GM19035 (cell line): ENCODE measurements at regions not wholly inside any gene's neighbourhood (a gene's known extent, or its start where the extent isn't known, plus 50 kb on each side); places are given as distances from the start of the nearest gene placed in this dataset.
A peak's percentile ranks its signal among the peaks of the same experiment; 100 is the strongest.

ENCODE experiments used
- ATAC-seq: cut with Tn5 transposase; IDR thresholded peaks from one replicate; pipeline ENCODE4 v1.9.1; 2021; ENCODE audit not compliant: unreplicated experiment

DNA sequence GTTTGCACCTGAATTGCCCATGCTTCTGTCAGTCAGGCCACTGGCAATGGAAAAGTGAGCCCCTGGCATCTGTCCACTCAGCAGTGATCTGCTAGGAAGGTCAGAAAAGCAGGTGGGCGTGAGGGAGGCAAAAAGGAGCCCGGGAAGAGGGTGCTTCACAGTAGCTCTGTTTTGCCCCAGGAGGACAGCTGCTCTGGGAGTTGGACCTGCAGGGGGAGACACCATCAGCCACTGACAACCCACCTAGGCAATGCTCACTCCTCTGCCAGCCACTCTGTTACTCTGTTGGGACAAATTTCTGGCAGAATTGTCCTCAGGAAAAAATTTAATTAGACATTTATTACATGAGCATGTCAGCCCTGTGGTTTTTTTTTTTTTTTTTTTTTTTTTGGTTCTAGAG, 146.4 kb downstream of the LRIG2 start:
- ATAC-seq = no peak

DNA sequence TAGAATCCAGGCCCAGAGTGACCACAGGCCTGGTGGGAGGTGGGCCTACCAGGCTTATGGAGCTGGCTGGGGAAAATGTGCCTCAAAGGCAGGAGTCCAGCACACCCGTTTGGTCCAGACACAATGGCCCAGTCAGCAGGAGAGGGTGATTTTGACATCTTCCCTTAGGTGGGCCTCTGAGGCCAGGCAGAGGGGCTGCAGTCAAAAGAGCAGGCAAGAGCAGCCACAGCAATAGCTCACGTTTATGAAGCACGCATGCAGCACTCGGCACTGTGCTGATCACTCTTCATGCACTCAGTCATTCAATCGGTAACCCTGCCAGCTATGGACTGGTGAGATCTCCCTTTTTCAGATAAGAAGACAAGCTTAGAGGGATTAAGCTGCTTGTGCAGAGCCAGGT, 146.8 kb downstream of the LRIG2 start:
- ATAC-seq = no peak

DNA sequence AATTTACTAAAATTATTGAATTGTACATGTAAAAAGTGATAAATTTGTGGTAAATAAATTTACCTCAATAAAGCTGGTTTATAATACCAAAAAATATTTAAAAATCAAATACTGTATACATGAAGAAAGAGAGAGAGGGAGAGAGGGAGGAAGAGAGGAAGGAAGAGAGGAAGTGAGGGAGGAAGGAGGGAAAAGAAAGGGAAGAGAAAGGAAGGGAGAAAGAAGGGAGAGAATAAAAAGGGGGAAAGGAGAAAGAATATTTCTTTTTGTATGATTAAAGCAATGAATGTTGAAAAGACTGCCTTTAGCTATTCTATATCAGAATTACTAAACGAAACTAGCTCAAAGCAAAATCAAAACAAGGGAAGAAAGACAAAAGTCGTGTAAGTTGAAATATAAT, 150.0 kb downstream of the LRIG2 start:
- no peak for ATAC-seq

DNA sequence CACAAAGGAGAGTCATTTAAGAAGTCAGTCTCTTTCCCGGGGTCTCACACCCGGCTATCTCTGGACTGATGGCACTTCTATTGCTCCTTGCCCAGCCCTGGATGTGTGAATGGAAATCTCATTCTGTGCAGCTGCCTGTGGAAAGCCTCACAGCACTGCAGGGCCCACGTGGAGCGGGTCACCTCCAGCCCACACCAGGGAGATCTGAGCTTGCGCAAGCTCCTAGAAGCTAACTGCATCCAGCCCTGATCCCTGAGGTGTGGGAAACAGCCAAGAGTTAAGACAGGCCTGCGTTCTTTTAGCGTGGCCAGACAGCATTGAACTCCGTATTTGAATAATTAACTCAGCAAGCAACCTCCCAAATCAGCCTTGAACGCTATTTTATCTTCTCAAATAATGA, 150.5 kb downstream of the LRIG2 start:
- ATAC-seq = no peak

DNA sequence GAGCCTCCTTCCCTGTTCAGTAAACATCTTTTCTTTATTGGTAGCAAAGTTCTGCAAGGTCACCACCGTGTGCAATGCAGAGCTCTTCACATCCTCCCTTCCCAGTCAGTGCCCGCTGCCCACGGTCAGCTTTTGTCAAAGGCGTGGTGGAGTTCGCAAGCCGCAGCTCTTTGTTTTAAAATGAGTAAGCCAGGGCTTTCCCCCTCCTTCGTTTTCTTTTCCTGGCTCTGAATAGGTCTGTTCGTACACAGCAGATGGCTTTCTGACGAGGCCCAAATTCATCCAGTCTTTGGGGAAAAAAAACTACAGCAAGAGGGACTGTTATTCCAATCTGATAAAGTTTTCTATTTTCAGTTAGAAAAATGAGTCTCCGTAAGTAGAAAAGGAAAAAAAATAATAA, 153.2 kb downstream of the LRIG2 start:
- peak; percentile 74 for ATAC-seq

DNA sequence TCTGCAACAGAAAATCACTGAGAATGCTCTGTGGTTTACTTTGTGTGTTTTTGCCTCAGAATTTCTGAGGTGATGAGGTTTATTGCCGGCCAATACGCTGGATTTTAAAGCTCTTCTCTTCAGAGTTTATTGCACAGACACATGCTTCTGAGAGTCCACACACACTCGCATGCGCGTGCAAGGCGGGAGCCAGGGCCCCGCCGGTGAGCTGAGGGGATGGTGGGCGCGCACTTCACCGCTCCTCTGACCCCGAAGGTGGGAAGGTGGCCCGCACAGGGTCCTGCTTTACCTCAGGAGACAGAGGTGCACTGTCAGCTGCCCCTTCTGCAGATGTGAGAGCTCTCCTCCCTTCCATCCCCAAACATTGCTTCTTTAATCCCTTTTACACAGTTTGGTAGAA, 158.4 kb upstream of the MAGI3 start:
- ATAC-seq = no peak

DNA sequence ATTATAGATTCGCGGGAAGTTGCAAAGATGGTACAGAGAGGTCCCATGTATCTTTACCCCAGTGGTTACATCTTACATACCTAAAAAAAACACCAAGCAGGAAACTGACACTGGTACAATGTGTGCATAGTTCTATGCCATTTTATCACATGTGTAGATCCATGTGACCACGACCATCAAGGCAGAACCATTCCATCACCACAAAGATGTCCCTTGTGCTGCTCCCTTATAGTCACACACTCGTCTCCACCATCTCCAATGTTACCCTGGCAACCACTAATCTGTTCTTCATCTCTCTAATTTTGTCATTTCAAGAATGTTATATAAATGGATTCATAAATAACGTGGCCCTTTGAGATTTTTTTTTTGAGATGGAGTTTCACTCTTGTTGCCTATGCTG, 156.9 kb upstream of the MAGI3 start:
- ATAC-seq = no peak

DNA sequence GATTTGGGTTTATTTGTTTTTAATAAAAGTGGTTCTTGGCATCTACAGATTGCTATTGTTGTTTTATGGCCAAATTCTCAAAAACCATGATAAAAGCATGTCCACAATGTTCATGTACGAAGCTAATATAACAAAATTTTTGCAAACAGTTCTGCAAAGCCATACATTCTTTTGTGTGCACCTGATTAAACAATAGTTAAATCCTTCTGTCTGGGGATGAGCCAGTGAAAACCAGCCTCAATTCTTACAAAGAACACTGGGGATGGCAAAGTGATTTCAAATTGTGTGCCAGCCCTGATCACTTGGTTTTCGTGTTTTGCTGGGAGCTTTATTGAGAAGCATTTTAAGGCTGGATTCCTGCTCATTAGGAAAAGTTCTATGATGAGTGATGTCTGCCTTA, 149.1 kb upstream of the MAGI3 start:
- ATAC-seq = no peak

DNA sequence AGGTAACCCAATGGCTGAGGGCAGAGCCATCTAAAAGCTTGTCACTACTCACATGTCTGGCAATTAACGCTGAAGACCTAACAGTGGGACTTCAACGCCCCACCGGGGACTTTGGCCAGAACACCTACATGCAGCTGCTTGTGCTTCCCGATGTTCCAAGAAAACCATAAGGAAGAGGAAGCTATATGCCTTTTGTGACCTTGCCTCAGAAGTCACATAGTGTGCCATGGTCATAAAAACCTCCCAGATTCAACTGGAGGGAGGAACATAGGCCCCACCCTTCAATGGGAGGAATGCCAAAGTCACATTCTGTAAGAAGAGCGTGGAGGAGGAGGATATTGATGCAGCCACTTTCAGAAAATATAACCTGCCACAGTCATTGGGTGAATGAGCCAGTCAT, 147.8 kb upstream of the MAGI3 start:
- no peak for ATAC-seq

DNA sequence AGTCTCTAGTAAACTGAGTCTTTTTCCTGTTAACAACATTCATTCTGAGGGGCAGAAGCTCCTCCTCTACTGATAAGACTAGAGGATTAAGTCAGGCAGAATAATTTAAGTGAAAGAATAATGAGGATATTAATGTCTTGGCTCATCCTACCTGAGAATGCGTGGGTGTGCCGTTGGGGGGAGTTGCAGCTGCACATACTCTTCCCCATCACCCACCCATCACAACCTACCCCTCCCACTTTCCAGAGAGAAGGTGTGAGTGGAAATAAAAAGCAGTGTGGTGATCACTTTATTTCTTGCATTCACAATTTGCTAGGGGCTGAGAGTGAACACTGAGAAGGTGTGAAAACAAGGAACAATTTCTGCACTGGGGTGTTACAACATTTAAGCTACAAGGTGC, 146.8 kb upstream of the MAGI3 start:
- ATAC-seq = no peak

DNA sequence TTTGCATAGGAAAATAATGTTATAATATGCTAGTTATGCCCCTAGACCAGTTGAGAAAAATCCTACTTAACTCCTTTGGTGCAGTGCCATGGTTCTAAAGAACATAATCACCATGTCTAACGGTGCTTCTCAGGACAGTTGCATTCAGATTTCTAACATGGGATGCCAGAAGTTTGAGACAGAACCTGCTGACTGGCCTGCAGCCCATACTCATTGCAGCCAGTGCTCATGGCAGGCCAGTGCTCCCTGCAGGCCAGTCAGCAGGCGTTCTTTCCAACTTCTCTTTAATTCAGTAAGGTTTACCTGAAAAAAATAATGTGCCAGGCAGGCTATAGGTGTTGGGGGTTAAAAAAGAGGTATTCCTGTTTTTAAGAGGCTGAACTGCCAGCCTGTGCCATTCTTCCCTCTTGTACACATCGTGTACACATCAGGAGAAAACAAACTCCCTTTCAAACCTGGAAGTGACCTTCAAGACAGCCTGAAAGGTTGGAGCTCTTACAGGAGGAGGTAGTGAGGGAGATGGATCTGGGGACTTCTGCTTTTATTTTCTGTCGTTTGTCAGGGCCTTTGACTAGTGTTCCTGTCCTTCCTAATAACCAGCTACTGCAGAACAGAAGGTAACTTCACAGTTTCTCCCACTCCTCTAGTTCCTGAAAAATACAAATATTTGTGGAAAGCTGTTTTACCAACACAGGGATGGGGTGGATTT, 146.0 kb upstream of the MAGI3 start:
- ATAC-seq = no peak

DNA sequence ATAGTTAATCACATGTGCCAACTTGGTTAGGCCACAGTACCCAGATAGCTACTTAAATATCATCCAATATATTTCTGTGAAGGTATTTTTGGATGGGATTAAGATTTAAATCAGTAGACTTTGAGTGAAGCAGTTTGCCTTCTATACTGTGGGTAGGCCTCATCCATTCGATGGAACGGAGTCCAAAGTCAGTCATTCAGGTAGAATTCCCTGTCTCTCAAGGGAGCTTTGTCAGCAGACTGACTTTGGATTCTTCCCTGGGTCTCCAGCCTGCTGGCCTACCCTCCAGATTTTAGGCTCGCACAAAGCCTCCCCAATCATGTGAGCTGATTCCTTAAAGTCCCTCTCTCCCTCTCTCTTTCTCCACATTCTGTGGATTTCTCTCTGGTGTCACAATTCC, 145.1 kb upstream of the MAGI3 start:
- ATAC-seq = no peak

DNA sequence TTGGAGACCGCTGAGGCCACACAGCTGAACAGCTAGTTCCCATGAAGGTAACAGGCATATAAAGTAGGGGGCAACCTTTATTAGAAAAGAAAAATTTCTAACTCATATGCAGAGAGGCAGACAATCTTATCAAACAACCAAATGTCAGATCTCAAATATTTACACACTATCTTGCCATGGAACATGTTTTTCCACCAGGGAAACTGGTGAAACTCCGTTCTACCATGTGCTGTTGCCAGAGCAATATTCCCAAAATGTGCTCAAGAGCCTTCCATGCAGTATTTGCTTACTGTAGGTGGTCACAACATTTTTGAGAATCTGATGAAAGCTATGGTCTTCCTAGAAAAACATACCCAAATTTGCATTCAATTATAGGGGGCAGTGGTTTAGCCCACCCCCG, 143.4 kb upstream of the MAGI3 start:
- no peak for ATAC-seq

DNA sequence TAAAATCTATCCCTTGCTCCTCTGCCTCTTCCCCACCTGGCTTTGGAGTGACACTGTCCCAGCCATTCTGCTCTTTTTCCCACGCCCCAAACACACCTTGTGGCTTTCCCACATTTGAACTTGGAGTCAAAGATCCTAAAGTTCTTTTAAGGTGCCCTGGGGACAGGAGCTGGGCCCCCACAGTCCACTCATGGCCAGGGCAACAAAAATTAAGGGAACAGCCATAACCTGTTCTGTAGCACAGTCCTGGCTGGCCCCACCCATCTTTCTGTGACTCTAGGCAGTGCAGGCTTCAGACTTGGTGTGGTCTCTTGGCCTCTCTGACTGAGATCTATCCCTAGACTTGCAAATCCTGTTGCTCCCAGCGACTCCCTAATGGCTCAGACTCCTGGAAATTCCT, 143.0 kb upstream of the MAGI3 start:
- ATAC-seq = no peak

DNA sequence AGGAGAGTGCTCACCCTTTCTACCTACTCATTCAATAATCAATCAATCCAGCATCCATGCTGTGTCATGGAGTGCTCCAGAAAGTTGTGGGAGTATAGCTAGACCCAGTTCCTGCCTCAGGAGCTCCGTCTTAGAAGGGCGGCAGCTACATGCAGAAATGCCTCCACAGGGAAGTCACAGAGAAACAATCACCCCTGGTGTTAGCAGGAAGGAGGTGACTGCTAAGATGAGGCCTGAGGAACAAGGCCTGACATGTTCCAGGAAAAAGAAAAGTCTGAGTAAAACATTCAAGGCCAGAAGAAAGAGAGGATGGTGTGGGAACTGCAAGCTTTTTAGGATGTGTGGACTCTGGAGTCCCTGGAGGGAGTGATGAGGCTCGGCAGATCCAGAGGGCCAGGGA, 142.5 kb upstream of the MAGI3 start:
- no peak for ATAC-seq

DNA sequence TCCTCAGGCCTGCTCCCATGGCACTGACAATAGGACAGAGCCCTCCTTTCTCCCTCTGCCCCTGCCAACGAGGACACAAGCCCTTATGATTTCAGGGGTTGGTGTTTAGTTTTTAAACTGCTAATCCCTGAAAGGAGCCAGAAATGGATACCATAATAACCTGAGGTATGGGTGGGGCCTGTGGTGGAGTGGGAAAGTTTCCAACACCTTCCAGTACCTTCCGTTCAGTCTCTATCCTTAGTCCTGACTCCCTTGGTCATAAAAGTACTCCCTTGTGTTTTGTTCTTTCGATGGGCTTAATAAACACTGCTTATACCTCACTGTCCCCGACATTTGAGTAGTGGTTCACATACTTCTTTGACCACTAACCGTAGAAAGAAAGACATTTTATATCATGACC, 141.8 kb upstream of the MAGI3 start:
- no peak for ATAC-seq

DNA sequence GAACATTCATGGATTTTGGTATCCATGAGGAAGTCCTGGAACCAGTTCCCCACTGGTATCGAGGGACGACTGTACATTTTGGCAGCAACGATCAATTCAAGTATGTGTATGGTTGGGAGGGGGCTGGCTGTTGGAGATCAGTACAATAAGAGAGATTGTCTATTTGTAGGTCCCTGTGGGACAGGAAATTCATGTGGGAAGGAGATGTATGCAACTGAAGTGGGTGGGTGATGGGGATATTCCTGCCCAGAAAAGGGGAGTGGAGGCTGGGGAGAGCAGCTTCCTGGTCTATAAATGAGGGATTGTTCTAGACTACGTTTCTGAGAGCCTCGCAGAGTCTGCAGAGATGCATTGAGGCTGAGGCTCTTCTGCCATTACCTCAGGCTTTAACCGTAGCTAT, 140.2 kb upstream of the MAGI3 start:
- no peak for ATAC-seq

DNA sequence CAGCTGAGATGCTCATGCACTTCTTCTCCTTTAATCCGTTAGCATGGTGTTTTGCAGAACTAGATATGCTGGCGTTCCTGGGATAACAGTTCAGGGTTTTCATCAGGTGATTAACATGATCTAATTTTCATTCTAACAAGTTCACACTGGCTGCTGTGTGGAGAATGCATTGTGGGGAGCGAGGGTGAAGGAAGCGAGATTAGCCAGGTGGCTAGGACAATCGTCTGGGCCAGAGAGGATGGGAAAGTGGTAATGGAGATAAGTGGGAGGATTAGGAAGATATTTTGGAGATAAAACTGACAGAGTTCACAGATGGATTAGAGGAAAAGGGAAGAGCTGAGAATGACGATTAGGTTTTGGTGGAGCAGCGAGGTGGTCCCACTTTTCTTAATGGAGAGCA, 138.1 kb upstream of the MAGI3 start:
- ATAC-seq = no peak

DNA sequence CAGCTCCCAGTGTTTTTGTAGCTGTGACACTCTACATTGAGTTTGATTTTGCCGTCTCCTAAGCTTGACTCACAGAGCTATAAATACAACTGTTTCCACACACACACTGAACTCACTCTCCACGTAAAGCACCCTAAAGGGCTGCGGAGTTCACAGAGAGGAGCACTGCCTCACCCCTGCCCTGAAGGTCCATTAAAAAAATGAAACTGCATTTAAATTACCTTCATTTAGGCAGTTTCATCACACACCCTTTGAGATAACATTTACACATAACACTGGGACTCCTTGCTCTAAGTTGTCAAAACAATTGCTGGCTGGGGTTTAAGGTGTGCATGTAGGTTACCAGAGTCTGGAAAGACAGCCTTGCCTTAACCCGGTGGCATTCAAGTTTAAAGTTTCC, 137.1 kb upstream of the MAGI3 start:
- no peak for ATAC-seq

DNA sequence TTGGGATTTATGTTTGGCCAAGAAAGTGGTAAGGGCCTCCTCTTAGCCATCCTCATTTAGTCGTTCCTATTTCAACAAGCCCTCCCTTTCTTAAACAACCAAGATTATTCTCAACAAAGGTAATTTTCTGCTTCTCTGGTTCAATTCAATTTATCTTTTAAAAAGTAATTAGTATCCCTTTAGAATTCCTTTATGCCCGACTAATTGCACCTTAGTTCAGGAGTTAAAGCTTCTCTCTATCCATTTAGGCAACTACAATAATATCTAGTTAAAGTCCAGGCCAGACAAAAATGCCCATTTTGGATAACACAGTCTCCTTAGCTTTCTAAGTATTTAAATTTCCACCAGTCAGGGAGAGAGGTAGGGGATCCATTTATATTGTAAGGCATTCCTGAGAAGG, 136.7 kb upstream of the MAGI3 start:
- ATAC-seq = no peak

DNA sequence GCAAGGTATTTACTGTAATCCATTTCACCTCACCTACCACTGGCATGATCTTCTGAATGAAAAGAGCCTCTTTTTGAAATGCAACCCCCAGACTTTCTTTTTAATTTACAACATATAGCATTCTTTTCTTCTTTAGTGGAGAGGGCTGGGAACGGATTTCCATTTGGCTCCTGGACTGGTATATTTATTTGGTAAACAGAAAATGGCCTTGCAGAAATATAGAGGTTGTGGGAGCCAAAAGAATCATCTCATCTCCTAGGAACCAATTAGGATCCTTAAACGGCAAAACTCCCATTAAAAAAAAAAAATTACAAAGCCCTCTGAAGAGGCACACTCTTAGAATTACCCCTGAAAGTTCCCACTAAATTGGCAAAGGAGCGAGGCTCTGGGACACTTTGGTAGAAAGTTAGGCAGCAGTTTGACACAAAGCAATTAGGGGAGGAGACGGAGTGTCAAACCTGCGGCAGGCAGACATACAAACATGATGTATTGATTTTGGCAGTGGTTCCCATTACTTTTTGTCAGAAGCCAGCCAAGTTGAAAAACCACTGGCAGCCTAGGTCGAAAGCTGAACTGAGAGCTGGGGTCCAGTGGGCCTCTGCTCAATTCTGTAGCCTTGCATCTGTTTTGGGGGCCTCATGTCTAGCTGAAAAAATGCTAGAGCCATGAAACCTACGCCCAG, 135.1 kb upstream of the MAGI3 start:
- no peak for ATAC-seq

DNA sequence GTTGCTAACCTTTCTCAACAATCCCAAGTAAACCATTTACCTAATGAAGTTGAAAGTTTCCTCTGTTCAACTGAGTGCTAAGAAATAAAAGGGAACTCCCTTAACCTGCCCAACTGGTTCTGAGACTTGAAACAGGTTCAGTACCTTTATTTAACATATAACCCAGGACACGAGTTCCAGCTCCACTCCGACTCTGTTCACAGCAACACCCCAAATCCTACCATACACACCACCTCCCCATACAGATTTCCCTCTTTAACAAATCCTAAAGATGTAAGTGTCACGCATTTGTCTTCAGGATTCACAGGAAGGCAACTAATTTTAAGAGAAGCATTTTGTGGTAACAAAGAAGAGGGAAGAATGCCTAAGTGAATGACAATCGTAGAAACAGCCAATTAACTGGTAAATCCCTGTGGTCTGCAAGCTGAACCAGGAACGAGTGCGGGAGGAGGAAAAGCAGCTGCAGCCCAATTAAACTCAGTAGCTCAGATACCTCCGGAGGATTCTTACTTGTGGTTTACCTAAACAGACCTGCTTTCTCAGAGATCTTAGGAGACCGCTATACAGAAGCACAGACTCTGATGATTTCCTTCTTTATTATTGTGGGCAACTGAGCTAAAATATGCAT, 134.5 kb upstream of the MAGI3 start:
- ATAC-seq = no peak

DNA sequence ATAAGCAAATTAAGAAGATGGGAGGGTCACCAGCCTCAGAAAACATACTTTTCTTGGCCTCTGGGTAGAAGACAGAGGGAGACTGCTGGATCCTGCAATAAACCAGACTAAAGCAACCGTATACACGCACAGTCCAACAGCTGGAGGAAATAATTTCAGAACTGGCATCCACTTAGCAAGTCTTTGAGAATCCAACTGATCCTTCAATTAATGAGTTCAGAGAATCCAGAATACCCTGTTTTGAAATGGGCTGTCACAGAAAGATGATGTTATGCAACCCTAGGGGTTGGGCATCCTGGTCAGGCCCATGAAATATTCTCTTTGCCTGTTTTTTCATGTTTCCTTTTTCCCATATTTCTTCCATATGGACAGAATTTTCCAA, 134.0 kb upstream of the MAGI3 start:
- ATAC-seq = no peak
